ENCODE measurements at regions not wholly inside any gene's neighbourhood (a gene's known extent, or its start where the extent isn't known, plus 50 kb on each side); places are given as distances from the start of the nearest gene placed in this dataset.

DNA sequence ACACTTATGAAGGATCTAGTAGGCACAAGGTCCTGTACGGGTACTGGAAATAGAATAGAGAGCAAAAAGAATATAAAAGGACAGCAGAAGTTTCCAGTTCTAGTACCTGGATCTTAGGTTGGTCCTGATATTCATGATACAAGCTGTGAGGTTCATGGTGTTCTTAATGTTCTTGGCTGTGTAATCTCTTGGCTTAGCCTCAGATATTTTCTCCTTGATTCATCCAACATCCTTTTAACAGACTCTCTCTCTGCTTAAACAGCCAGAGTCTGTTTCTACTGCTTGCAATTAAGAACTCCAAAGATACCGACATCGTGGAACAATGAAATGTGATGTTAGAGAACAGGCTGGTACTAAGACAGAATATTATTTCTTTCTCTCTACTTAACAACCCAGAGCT is 49.9 kb downstream of the CNTN3 start:
- in situ Hi-C loops (cut with MboI; ENCODE audit: low pct_unique_long_range_greater_than_20kb, low sequenced_read_pairs): no loop called here
- no peak for DNase-seq

DNA sequence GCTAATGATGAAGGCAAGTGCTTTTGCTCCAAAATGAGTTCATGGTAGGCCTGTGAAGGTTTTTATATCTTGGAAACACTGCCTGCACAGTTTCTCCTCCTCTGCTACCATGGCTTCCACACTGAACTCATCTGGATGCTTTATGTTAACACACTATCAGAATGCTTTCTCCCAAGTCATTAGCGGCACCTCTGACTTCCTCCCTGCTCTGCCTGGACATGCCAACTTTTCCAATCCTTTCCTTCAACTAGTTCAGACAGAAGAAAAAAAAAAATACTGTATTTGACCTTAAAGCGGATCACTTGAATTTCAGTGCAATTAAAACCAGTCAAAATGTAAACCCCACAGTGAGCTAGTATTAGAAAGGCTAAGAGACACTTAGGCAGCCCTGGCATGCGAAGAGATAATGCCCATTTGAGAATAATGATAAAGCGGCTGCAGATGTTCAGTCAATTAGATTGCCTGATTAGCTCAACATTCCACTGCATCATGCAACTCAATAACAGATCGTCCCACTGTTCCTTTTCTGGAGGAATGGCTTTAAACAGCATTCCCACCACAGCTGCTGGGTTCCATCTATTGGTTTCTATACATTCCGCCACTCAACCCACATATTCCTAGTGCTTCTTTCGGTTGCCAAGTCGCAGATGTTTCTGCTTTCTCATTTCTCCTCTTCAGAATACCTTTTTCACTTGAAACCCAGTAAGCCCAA is 51.7 kb downstream of the CNTN3 start:
- in situ Hi-C loops (cut with MboI; ENCODE audit: low pct_unique_long_range_greater_than_20kb, low sequenced_read_pairs): no loop called here
- DNase-seq: no peak

DNA sequence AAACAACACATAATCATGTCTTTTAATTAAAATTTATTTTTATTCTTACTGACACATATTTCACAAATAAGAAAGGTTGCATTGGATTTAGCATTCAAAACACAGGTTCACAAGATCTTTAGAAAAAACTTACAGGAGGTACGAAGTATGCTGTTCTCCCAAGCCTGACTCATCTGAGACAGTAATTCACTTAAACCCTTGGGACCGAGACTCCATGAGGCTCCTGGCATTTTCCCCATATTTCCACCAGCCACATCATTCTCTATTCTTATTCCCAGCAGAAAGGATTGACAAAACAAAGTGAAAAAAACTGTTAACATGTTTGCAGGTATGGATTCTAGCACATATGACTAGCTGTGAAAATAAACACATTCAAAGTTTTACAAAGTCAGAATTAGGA is 52.6 kb downstream of the CNTN3 start:
- no peak for DNase-seq
- in situ Hi-C loops (cut with MboI; ENCODE audit: low pct_unique_long_range_greater_than_20kb, low sequenced_read_pairs): no loop called here

DNA sequence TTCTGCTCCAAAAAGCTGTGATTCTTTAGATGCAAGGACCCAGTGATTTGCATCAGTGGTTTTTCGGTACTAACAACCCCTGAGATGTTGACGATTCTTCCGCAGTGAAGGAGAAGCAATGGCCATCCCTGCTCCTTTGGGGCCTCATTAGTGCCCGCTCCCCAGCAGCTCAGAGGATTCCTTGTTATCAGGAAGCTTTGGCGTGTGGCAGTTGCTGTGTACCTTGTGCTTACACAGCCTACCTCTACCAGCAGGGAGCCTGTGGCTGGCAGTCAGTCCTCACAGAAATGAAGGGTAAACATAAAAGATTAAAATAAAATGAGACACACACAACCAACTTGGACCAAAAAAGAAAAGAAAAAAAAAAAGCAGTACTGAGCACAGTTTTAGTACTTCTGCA is 55.2 kb downstream of the CNTN3 start:
- DNase-seq: no peak
- in situ Hi-C loops (cut with MboI; ENCODE audit: low pct_unique_long_range_greater_than_20kb, low sequenced_read_pairs): no loop called here

DNA sequence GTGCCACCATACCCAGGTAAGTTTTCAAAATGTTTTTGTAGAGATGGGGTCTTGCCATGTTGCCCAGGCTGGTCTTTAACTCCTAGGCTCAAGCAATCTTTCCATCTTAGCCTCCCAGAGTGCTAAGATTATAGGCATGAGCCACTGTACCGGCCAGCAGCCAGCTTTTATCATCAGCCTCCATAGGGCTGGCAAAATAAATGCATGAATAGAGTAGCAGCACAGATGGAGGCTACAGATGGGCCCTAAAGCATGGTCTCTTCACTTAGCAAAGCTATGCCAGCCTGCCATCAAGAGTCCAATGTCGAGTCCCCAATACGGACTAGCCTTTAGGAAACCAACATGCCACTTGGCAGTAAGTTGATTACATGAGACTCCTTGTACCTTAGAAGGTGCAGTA is 63.8 kb downstream of the CNTN3 start:
- in situ Hi-C loops (cut with MboI; ENCODE audit: low pct_unique_long_range_greater_than_20kb, low sequenced_read_pairs): no loop called here

DNA sequence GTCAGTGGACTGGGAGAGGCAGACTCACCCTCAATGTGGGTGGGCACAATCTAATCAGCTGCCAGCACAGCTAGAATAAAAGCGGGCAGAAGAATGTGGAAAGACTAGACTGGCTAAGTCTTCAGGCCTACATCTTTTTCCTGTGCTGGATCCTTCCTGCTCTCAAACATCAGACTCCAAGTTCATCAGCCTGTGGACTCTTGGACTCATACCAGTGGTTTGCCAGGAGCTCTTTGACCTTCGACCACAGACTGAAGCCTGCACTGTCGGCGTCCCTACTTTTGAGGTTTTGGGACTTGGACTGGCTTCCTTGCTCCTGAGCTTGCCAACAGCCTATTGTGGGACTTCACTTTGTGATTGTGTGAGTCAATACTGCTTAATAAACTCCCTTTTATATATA is 68.0 kb downstream of the CNTN3 start:
- in situ Hi-C loops (cut with MboI; ENCODE audit: low pct_unique_long_range_greater_than_20kb, low sequenced_read_pairs): no loop called here
- no peak for DNase-seq

More for the DNA sequence above, 63.8 kb downstream of the CNTN3 start:
- DNase-seq: no peak

DNA sequence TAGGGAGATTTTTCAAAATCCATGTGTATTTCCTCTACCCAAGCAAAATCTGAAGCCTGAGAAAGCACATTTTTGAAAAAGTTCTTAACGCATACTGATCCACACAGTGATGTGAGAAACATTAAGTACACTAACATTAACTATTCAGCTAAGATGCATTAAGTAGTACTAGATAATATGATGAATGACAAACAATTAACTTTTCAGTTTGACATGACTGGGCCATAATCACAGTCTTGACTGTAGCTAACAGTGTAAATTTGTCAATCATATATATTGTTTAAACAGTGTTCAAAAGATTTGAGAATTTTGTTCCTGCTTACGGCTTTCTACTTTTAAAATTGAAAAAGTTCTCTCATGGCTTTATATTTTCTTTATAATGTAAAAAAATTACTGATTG is 72.0 kb downstream of the CNTN3 start:
- no peak for DNase-seq
- in situ Hi-C loops (cut with MboI; ENCODE audit: low pct_unique_long_range_greater_than_20kb, low sequenced_read_pairs): no loop called here

DNA sequence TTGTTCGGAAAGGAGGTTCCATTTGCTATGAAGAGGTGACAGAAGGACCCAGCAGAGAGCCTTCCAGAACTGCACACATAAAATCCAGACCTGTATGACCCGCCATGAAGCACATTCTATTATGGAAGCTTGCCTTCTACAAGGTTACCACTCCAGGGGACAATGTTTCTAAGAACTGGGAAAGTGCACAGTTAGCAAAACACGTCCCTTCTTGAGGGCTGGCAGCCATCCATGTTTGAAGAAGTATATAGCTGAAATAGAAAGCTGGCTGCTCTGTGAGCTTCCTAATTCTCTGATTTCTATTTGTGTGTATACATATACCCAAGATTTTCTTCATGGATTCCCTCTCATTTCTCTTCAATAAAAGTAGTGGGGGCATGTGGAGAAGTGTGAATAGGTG is 74.6 kb downstream of the CNTN3 start:
- in situ Hi-C loops (cut with MboI; ENCODE audit: low pct_unique_long_range_greater_than_20kb, low sequenced_read_pairs): no loop called here
- no peak for DNase-seq

DNA sequence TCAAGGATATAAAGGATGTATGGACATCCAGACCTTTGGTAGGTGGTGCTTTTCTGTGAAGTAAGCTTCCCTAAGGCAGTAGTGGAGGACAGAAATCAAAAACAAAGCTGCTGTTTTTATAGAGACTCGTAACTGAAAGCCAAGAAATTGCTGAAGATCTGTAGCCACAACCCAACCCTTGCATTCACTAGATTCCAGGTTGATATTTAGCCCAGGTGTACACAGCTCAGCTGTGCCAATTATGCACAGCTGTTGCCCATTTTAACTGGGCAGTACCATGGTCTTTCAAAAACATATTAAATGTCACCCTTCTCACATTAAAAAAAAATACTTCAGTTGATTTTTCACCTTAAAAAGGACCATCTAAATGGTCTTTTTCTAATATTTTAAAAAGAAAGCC is 75.8 kb downstream of the CNTN3 start:
- in situ Hi-C loops (cut with MboI; ENCODE audit: low pct_unique_long_range_greater_than_20kb, low sequenced_read_pairs): no loop called here
- DNase-seq: no peak

DNA sequence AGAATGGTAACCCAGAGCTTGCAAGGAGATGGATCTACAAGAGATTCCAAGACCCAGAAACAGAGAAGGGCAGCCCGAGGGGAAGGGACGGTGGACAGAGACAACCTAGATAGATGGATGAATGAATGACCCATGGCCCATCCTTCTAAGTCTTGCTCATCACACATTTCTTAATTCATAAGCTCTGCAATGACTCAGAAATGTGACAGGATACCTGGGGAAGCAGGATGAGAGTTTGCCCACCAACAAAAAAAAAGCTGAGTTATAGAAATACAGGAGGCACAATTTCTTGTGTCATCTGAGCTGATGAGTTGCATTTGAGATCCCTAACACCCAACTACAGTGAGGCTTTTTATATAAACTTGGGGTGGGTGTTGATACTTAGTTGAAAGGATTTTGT is 76.6 kb downstream of the CNTN3 start:
- in situ Hi-C loops (cut with MboI; ENCODE audit: low pct_unique_long_range_greater_than_20kb, low sequenced_read_pairs): no loop called here

DNA sequence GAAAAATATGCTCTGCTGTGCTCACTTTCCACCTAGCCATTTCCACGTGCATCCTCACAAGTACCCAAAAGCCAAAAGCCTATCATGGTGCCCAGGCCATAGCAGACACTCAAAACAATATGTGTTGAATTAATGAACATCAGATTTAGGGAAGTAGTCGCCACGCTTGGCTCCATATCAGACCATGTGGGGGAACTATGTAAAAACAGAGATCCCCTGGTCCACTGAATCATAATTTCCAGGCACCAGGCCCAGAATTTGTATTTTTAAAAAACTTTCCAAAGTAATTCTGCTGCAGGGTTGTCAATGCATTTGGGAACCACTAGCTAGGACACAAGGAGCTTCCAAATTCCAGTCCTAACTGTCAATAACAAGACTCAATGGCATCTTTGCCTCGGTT is 77.3 kb downstream of the CNTN3 start:
- no peak for DNase-seq
- in situ Hi-C loops (cut with MboI; ENCODE audit: low pct_unique_long_range_greater_than_20kb, low sequenced_read_pairs): no loop called here

More for the DNA sequence above, 76.6 kb downstream of the CNTN3 start:
- DNase-seq: no peak

DNA sequence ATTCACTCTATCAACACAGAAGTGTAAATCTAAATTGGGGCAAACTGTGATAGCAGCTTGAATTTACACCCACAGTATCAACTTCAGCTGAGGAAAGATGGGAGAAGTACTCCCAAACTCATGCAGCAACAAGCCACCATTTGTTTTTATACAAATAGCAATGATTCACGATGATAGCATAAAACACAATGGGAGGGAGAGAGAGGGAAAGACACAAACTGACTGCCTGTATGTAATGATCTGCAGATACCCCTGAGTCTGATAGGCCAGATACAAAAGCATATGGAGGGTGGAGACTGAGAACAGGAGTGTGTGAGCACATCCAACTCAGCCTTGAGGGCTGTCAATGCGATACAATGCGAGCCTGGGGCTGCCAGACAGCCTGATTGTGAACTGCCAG is 79.2 kb downstream of the CNTN3 start:
- in situ Hi-C loops (cut with MboI; ENCODE audit: low pct_unique_long_range_greater_than_20kb, low sequenced_read_pairs): no loop called here

DNA sequence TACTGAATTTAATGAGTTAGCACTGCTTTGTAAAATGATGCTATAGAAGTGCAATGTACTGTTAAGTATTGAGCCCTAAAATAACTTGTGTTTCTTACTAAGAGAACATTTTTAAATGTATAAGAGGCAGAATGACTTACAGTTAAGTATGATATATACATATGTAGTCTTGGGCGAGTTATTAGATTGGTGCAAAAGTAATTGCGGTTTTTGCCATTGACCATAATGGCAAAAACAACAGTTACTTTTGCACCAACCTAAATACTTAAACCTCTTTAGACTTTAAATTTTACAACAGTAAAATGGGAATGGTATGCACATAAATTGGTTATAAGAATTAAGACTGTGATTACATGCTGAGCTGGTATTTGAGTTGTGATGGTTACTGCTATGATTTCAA is 79.8 kb downstream of the CNTN3 start:
- in situ Hi-C loops (cut with MboI; ENCODE audit: low pct_unique_long_range_greater_than_20kb, low sequenced_read_pairs): no loop called here
- no peak for DNase-seq

More for the DNA sequence above, 79.2 kb downstream of the CNTN3 start:
- DNase-seq: no peak

DNA sequence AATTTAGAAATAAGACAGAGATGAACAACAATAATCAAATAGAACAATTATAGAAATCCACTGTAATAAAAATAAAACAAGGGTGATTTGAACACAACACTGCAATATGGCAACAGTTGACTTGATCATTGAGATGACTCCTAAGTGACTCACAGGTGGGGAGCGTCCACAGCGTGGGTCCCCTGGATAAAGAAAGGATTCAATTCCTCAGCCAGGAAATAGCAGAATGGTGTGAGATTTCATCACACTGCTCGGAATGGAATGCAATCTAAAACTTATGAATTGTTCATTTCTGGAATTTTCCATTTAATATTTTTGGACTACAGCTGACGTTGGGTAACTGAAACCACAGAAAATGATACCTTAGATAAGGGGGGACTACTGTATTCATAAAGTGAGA is 82.0 kb downstream of the CNTN3 start:
- in situ Hi-C loops (cut with MboI; ENCODE audit: low pct_unique_long_range_greater_than_20kb, low sequenced_read_pairs): no loop called here
- DNase-seq: no peak

DNA sequence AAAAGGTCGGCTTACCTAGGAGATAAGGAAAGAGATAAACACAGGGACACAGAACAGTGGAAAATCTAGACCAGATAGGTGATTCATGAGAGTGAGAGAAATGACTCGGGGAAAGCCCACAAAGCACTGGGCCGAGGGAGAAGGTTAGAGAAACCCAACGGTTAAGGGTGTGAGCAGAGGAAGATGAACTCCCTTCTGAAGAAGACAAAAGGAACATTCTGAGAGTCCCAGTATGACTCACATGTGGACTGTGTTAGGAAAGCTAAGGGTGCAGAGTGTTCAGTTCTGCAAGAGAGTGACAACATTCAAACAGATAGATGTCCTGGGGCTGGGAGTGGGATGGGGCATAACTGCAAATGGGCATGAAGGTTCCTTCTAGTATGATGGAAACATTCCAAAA is 83.0 kb downstream of the CNTN3 start:
- no peak for DNase-seq
- in situ Hi-C loops (cut with MboI; ENCODE audit: low pct_unique_long_range_greater_than_20kb, low sequenced_read_pairs): no loop called here

DNA sequence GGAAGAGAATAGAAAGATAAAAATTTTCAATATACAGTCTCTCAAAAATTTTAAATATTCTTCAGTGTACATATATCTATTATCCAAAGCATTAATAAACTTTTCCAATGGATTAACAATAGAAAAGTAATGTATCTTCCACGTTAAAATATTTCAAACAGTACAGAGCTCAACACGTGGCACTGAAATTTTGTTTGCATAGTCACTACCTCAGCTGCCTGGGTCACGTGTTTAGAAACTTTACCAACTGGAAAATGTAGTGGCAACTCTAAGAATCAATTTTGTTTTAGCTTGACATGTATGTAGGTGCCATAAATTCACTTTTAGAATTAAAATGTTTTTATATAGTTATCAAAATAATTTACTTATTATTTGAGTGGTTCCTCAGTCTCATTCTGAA is 85.3 kb downstream of the CNTN3 start:
- no peak for DNase-seq
- in situ Hi-C loops (cut with MboI; ENCODE audit: low pct_unique_long_range_greater_than_20kb, low sequenced_read_pairs): no loop called here

DNA sequence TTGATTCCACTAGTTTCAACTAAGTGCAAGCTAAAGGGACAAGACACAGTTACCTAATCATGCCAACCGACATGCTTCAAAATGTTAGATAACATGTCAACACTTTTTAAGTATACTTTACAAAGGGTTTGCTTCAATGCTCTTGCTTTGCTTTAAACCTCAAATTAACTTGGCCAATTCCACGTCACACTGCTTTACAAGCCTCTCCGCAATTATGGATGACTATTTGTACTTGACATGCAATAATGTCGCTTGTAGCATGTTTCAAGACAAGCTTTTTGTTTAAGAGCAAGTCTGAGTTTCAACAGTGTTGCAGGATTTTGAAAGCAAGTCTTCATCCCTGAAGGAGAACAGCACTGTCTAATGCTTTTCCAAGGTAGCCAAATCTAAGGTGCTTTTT is 86.9 kb downstream of the CNTN3 start:
- in situ Hi-C loops (cut with MboI; ENCODE audit: low pct_unique_long_range_greater_than_20kb, low sequenced_read_pairs): no loop called here
- no peak for DNase-seq

DNA sequence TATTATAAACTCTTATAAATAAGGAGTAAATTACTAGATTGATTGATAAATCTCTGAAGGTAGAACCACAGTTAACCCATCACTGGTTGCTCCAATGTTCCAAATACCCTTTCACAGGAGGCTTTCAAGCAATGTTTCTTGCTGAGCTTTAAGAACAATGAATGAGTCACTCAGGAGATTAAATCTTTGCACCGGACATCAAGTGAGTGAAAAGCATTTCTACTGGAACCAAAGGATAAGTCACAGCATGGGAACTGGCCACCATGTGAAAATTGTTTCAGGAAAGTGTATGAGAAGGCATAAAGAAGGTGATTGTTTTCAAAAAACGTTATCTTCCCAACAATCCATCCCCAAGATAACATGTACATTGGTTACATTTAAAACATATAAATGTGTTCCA is 90.6 kb downstream of the CNTN3 start:
- in situ Hi-C loops (cut with MboI; ENCODE audit: low pct_unique_long_range_greater_than_20kb, low sequenced_read_pairs): no loop called here
- DNase-seq: no peak

DNA sequence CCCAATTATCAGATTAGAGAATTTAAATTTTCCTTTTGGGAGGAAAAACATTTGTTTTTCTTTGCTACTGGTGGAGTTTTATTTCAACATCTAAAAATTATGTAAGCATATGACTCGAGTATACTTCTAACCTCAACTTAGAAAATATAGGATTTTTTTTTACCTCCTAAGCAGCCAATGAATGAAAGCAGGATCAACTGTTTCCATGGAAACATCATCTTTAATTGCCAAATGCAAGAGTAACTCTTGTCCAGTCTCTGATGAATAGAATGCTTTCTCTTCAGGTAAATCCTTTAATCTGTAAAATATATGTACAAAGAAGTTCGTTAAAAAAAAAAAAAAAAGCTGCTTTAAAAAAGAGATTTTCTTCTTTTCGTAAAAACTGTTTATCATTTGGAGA is 93.6 kb downstream of the CNTN3 start:
- in situ Hi-C loops (cut with MboI; ENCODE audit: low pct_unique_long_range_greater_than_20kb, low sequenced_read_pairs): no loop called here
- no peak for DNase-seq

DNA sequence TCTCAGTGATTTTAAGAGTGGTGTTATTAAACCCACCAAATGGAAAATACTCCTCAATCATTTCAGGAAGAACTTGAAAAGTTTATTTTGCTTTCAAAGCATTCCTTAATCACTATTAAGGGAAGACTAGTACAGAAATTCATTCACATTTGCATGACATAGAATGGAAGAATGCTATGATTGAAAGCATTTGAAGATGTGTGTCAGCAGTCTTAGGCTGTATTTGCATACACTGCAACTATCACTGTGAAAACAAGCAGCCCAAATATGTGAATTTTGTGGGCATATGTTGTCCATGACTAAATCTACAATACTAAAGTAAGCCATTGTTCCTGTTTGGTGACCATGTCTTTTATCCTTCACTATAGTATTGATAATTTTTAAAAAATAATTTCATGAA is 95.8 kb downstream of the CNTN3 start:
- in situ Hi-C loops (cut with MboI; ENCODE audit: low pct_unique_long_range_greater_than_20kb, low sequenced_read_pairs): no loop called here
- DNase-seq: no peak

DNA sequence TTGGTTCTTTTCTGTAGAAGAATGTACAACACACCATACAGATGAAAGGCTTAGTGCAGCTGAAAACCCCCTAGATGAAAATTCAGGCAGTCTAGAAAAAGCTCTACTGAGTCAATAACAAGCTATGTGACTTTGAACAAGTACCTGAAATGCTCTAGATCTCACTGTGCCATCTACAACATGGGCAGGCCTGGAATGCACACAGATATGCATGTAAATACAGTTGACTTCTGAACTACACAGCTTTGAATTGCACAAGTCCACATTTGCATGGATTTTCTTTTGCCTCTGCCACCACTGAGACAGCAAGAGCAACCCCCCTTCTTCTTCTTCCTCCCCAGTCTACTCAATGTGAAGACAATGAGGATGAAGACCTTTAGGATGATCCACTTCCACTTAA is 98.4 kb downstream of the CNTN3 start:
- DNase-seq: no peak
- in situ Hi-C loops (cut with MboI; ENCODE audit: low pct_unique_long_range_greater_than_20kb, low sequenced_read_pairs): no loop called here

DNA sequence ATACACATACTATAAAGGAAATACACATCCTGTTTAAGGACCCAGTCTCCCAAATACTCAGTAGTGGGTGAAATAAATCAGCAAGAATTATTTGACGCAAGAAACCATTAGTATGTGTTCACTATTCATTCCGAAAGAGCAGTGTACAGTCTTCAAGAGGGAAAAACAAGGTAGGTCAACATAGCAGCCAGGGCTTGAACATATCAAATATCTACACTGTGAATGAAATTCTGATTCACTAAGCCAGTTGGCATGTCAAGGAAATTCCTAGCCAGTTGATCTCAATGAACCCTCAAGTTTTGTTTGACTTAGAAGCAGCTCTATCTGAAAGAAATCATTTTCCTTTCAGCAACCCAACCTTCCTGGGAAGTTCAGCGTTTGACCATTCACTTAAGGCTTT is 99.0 kb downstream of the CNTN3 start:
- in situ Hi-C loops (cut with MboI; ENCODE audit: low pct_unique_long_range_greater_than_20kb, low sequenced_read_pairs): no loop called here
- DNase-seq: no peak
